IMR-90 (cell line): ENCODE measurements at regions not wholly inside any gene's neighbourhood (a gene's known extent, or its start where the extent isn't known, plus 50 kb on each side); places are given as distances from the start of the nearest gene placed in this dataset.

Source experiments
- ATAC-seq: fragments of 200-7000 bp; cut with Tn5 transposase; 2 replicates; pipeline ENCODE4 v1.9.1; 2020; ENCODE audit warnings: low read depth, mild to moderate bottlenecking, moderate library complexity
- BruUV-seq: library from RNA; stranded (reverse); fragments of 400-500 nt; replicated peaks from 2 replicates; lab custom pipeline; 2021; lab: Mats Ljungman, UMichigan
- CTCF ChIA-PET: fragments of 300-600 bp; formaldehyde crosslinking; extraction: SDS; loops from one replicate; lab custom pipeline; 2021; ENCODE audit warnings: antibody characterized with exemption; lab: Yijun Ruan, JAX
- POLR2A ChIA-PET: fragments of 300-600 bp; sonication (Branson Sonifier 250); formaldehyde crosslinking; loops from one replicate; lab custom pipeline; 2022; ENCODE audit warnings: antibody characterized with exemption; ENCODE audit not compliant: unreplicated experiment; lab: Charles Lee
- DNase-seq: peaks from one replicate; pipeline ENCODE4 v3.0.0; 2013
- H2AFZ ChIP-seq: replicated peaks from 2 replicates; pipeline ENCODE3; 2013; ENCODE audit warnings: low read length, mild to moderate bottlenecking; ENCODE audit not compliant: poor library complexity
- H2AK5ac ChIP-seq: 2 replicates; pipeline ENCODE4 v1.6.1; 2013; ENCODE audit warnings: low read depth, low read length, inconsistent platforms
- H2AK9ac ChIP-seq: replicated peaks from 2 replicates; pipeline ENCODE3; 2013; ENCODE audit warnings: mild to moderate bottlenecking, low read depth, low read length, moderate library complexity; ENCODE audit not compliant: poor library complexity
- H2BK120ac ChIP-seq: 2 replicates; pipeline ENCODE4 v1.6.1; 2013; ENCODE audit warnings: low read depth, low read length, inconsistent platforms
- H2BK15ac ChIP-seq: 3 replicates; pipeline ENCODE4 v1.6.1; 2013; ENCODE audit warnings: low read depth, low read length, inconsistent platforms
- H2BK20ac ChIP-seq: 2 replicates; pipeline ENCODE4 v1.6.1; 2013; ENCODE audit warnings: low read depth, mild to moderate bottlenecking, inconsistent platforms, low read length, moderate library complexity
- H2BK5ac ChIP-seq: 2 replicates; pipeline ENCODE4 v1.6.1; 2013; ENCODE audit warnings: mild to moderate bottlenecking, low read depth, low read length, inconsistent platforms; ENCODE audit not compliant: poor library complexity, severe bottlenecking
- H3K14ac ChIP-seq: replicated peaks from 2 replicates; pipeline ENCODE4 v1.6.1; 2013; ENCODE audit warnings: low read depth, low read length, inconsistent platforms
- H3K18ac ChIP-seq: 2 replicates; pipeline ENCODE4 v1.6.1; 2013; ENCODE audit warnings: low read depth, low read length, control low read depth
- H3K23ac ChIP-seq: 2 replicates; pipeline ENCODE4 v1.6.1; 2013; ENCODE audit warnings: low read depth, low read length, inconsistent platforms
- H3K27ac ChIP-seq: 2 replicates; pipeline ENCODE4 v1.5.1; 2013; ENCODE audit warnings: mild to moderate bottlenecking, control low read depth, low read length; ENCODE audit not compliant: insufficient read depth
- H3K27me3 ChIP-seq: 2 replicates; pipeline ENCODE4 v1.6.1; 2013; ENCODE audit warnings: low read length; ENCODE audit not compliant: control insufficient read depth, insufficient read depth
- H3K36me3 ChIP-seq: 2 replicates; pipeline ENCODE4 v1.6.1; 2013; ENCODE audit warnings: low read length, mixed read lengths; ENCODE audit not compliant: control insufficient read depth, insufficient read depth
- H3K4ac ChIP-seq: 2 replicates; pipeline ENCODE4 v1.6.1; 2013; ENCODE audit warnings: low read depth, low read length, inconsistent platforms
- H3K4me1 ChIP-seq: 2 replicates; pipeline ENCODE4 v1.6.1; 2013; ENCODE audit warnings: low read length, mixed read lengths; ENCODE audit not compliant: control insufficient read depth, insufficient read depth
- H3K4me2 ChIP-seq: 2 replicates; pipeline ENCODE4 v1.6.1; 2013; ENCODE audit warnings: low read depth, mild to moderate bottlenecking, control low read depth, low read length, moderate library complexity
- H3K4me3 ChIP-seq: 2 replicates; pipeline ENCODE4 v1.5.1; 2013; ENCODE audit warnings: low read depth, mild to moderate bottlenecking, control low read depth, low read length, moderate library complexity; ENCODE audit not compliant: insufficient read depth
- H3K56ac ChIP-seq: 2 replicates; pipeline ENCODE4 v1.6.1; 2013; ENCODE audit warnings: low read length, inconsistent platforms; ENCODE audit not compliant: insufficient read depth; ENCODE audit errors: extremely low read depth
- H3K79me1 ChIP-seq, 2 experiments: 2 replicates each; pipeline ENCODE4 v1.6.1; 2013; ENCODE audit warnings: low read length in 2 of 2, inconsistent platforms in 1 of 2, low read depth in 1 of 2
- H3K9ac ChIP-seq: 2 replicates; pipeline ENCODE4 v1.6.1; 2013; ENCODE audit warnings: low read depth, low read length, control low read depth
- H3K9me1 ChIP-seq: 2 replicates; pipeline ENCODE4 v1.6.1; 2013; ENCODE audit warnings: low read length, inconsistent platforms; ENCODE audit not compliant: insufficient read depth
- H3K9me3 ChIP-seq: 2 replicates; pipeline ENCODE4 v1.6.1; 2013; ENCODE audit warnings: low read length; ENCODE audit not compliant: control insufficient read depth, insufficient read depth
- H4K20me1 ChIP-seq: 2 replicates; pipeline ENCODE4 v1.6.1; 2013; ENCODE audit warnings: low read length, inconsistent platforms; ENCODE audit not compliant: insufficient read depth
- H4K5ac ChIP-seq: 2 replicates; pipeline ENCODE4 v1.6.1; 2013; ENCODE audit warnings: mild to moderate bottlenecking, low read depth, low read length, control low read depth
- H4K8ac ChIP-seq, 2 experiments: 2 replicates each; pipeline ENCODE4 v1.6.1; 2013; ENCODE audit warnings: low read depth in 2 of 2, low read length in 2 of 2, control low read depth in 1 of 2, inconsistent platforms in 1 of 2
- H4K91ac ChIP-seq: 2 replicates; pipeline ENCODE4 v1.6.1; 2013; ENCODE audit warnings: low read depth, low read length, inconsistent platforms; ENCODE audit not compliant: insufficient read depth
- BHLHE40 ChIP-seq: fragments of 150-350 bp; IDR thresholded peaks from 2 replicates; pipeline ENCODE4 v1.6.1; 2016; ENCODE audit warnings: mild to moderate bottlenecking, low read depth, low read length
- CEBPB ChIP-seq: IDR thresholded peaks from 2 replicates; pipeline ENCODE4 v1.6.1; 2012; ENCODE audit warnings: low read depth, low read length, improper control_type of control experiment
- ELK1 ChIP-seq: fragments of 150-350 bp; IDR thresholded peaks from 2 replicates; pipeline ENCODE4 v1.6.1; 2016; ENCODE audit warnings: low read depth, mild to moderate bottlenecking, low read length, moderate library complexity, borderline replicate concordance
- FOS ChIP-seq: fragments of 150-350 bp; IDR thresholded peaks from 2 replicates; pipeline ENCODE4 v1.6.1; 2016; ENCODE audit warnings: low read depth, low read length
- MAFK ChIP-seq: IDR thresholded peaks from 2 replicates; pipeline ENCODE4 v1.6.1; 2012; ENCODE audit warnings: low read depth, low read length, improper control_type of control experiment
- MAZ ChIP-seq: IDR thresholded peaks from 2 replicates; pipeline ENCODE4 v1.6.1; 2012; ENCODE audit warnings: low read depth, mild to moderate bottlenecking, low read length, improper control_type of control experiment, moderate library complexity, borderline replicate concordance
- MXI1 ChIP-seq: IDR thresholded peaks from 2 replicates; pipeline ENCODE4 v1.6.1; 2012; ENCODE audit warnings: low read depth, mild to moderate bottlenecking, low read length, moderate library complexity, borderline replicate concordance
- NFE2L2 ChIP-seq: fragments of 150-350 bp; IDR thresholded peaks from 2 replicates; pipeline ENCODE4 v1.6.1; 2016; ENCODE audit warnings: low read depth, mild to moderate bottlenecking, low read length
- POLR2A ChIP-seq: IDR thresholded peaks from 2 replicates; pipeline ENCODE4 v1.6.1; 2012; ENCODE audit warnings: mild to moderate bottlenecking, low read depth, low read length
- RAD21 ChIP-seq: IDR thresholded peaks from 2 replicates; pipeline ENCODE4 v1.6.1; 2012; ENCODE audit warnings: low read length, improper control_type of control experiment
- RCOR1 ChIP-seq: IDR thresholded peaks from 2 replicates; pipeline ENCODE4 v1.6.1; 2012; ENCODE audit warnings: mild to moderate bottlenecking, low read length, improper control_type of control experiment; ENCODE audit not compliant: insufficient replicate concordance
- RFX5 ChIP-seq: IDR thresholded peaks from 2 replicates; pipeline ENCODE4 v1.8.0; 2012; ENCODE audit warnings: low read depth, mild to moderate bottlenecking, low read length, moderate library complexity
- SMC3 ChIP-seq: fragments of 150-350 bp; IDR thresholded peaks from 2 replicates; pipeline ENCODE4 v1.6.1; 2016; ENCODE audit warnings: low read depth, mild to moderate bottlenecking, antibody characterized with exemption, low read length, moderate library complexity
- USF2 ChIP-seq: fragments of 150-350 bp; IDR thresholded peaks from 2 replicates; pipeline ENCODE4 v1.6.1; 2017; ENCODE audit warnings: mild to moderate bottlenecking, antibody characterized with exemption, low read length, low read depth
- WGBS, 2 experiments: methylation state at CpG; one replicate each; pipeline versions ENCODE4 v1.1.5 to v1.1.7; 2013; ENCODE audit warnings: missing lambda C conversion rate in 2 of 2; ENCODE audit not compliant: insufficient read length in 1 of 2; ENCODE audit errors: extremely low coverage in 2 of 2; 5-methylcytosine and 5-hydroxymethylcytosine counted together
- dilution Hi-C: fragments of 300-500 bp; cut with HindIII; formaldehyde crosslinking; loops from one replicate; pipeline ENCODE4 v1.14.3; 2018; ENCODE audit warnings: low sequenced_read_pairs; ENCODE audit not compliant: unreplicated experiment
- in situ Hi-C: fragments of 300-500 bp; cut with MboI; formaldehyde crosslinking; loops from 3 replicates; pipeline ENCODE4 v1.14.3; 2019; ENCODE audit warnings: low sequenced_read_pairs, inconsistent platforms, mixed read lengths
- intact Hi-C: fragments of 100-400 bp; cut with micrococcal nuclease; formaldehyde crosslinking; loops from 2 replicates; pipeline ENCODE4 v1.10.0; 2022

GRCh38 chr2:43075054-43075593 is 151.3 kb downstream of the ZFP36L2 start (continued):
- TF ChIP-seq USF2 (peak; percentile 53), FOS (peak; percentile 33; the same call in 1 of the 2 replicates), MAZ (peak; percentile 46; the same call in 1 of the 2 replicates)

GRCh38 chr2:43074592-43075053 is 151.8 kb downstream of the ZFP36L2 start:
- peak overlapping the region; percentile 98 for H2BK120ac ChIP-seq
- DNase-seq (no peak), ATAC-seq (peak; percentile 8; the same call in 1 of the 2 replicates)
- H3K27me3 ChIP-seq = no peaks in the 10 kb centered on the region
- H2BK5ac ChIP-seq = peak overlapping the region; percentile 96
- no TSS peak for BruUV-seq
- peak overlapping the region; percentile 87 for H2AK9ac ChIP-seq
- intact Hi-C loops = loop anchor here (1.0 kb wide), 1 partner anchor 148 kb away; no protein-coding TSS in a partner anchor
- H4K5ac ChIP-seq = peak overlapping the region; percentile 98
- peak overlapping the region; percentile 86 for H3K9ac ChIP-seq
- WGBS, 2 experiments = no CpG with 5 or more reads among the region's 2 CpGs
- H3K79me1 ChIP-seq = peaks cover 0 to 27% of the 10 kb centered on the region in 2 experiments; a peak in 2 of 4 replicates
- no peaks in the 10 kb centered on the region for H3K9me3 ChIP-seq
- peaks cover 49% of the 10 kb centered on the region for H3K4me1 ChIP-seq
- H3K27ac ChIP-seq = peak overlapping the region; percentile 100
- peak overlapping the region; percentile 99 for H4K91ac ChIP-seq
- H3K56ac ChIP-seq = peak overlapping the region; percentile 97
- peak overlapping the region; percentile 97 to 99 for H4K8ac ChIP-seq
- no peak overlapping the region for H3K4me3 ChIP-seq
- in situ Hi-C loops = loop anchor here (10.0 kb wide), 1 partner anchor 150 kb away; the partner anchor contains the start of gene ZFP36L2
- H3K18ac ChIP-seq = peak overlapping the region; percentile 96
- H3K36me3 ChIP-seq = no peaks in the 10 kb centered on the region
- peak overlapping the region; percentile 8; the same call in 1 of the 2 replicates for H3K4me2 ChIP-seq
- dilution Hi-C loops = no loop called here
- H3K14ac ChIP-seq = peak overlapping the region; percentile 96
- peak overlapping the region; percentile 99 for H2BK20ac ChIP-seq
- ChIA-PET POLR2A (no interaction called here), CTCF (no interaction called here)
- peak overlapping the region; percentile 95 for H3K23ac ChIP-seq
- H4K20me1 ChIP-seq = no peaks in the 10 kb centered on the region
- peak overlapping the region; percentile 88 for H2BK15ac ChIP-seq
- H3K4ac ChIP-seq = peak overlapping the region; percentile 99
- H3K9me1 ChIP-seq = peaks cover 58% of the 10 kb centered on the region
- H2AK5ac ChIP-seq = peak overlapping the region; percentile 98
- H2AFZ ChIP-seq = peak overlapping the region; percentile 1
- TF ChIP-seq RAD21 (no peak), MXI1 (no peak), FOS (no peak), POLR2A (peak; percentile 3; the same call in 1 of the 2 replicates), CEBPB (no peak), RFX5 (no peak), MAZ (no peak), BHLHE40 (no peak), SMC3 (no peak), ELK1 (no peak), USF2 (no peak), MAFK (no peak), NFE2L2 (no peak), RCOR1 (no peak)
